GM12873 (cell line): ENCODE measurements at regions not wholly inside any gene's neighbourhood (a gene's known extent, or its start where the extent isn't known, plus 50 kb on each side); places are given as distances from the start of the nearest gene placed in this dataset.

Experiments used
- CTCF ChIP-seq: IDR thresholded peaks from 2 replicates; pipeline ENCODE4 v1.5.1; 2012; ENCODE audit warnings: low read depth, mild to moderate bottlenecking, moderate library complexity, low read length, control low read depth; ENCODE audit not compliant: insufficient read depth; ENCODE audit errors: missing control alignments

- no peak for TF ChIP-seq CTCF
These were observed 403.3 kb downstream of the SHANK2 start for GRCh38 chr11:70849031-70849430.

- no peak for TF ChIP-seq CTCF
These were observed 401.1 kb downstream of the SHANK2 start for GRCh38 chr11:70851308-70851707.

- TF ChIP-seq CTCF = no peak
These were observed 400.5 kb downstream of the SHANK2 start for GRCh38 chr11:70851907-70852306.

- no peak for TF ChIP-seq CTCF
These were observed 399.2 kb downstream of the SHANK2 start for GRCh38 chr11:70853068-70853769.

GRCh38 chr11:70853770-70854108 is 398.6 kb downstream of the SHANK2 start:
- TF ChIP-seq CTCF = no peak

GRCh38 chr11:70854201-70854600 is 398.2 kb downstream of the SHANK2 start:
- TF ChIP-seq CTCF = no peak

GRCh38 chr11:70854901-70855556 is 397.3 kb downstream of the SHANK2 start:
- no peak for TF ChIP-seq CTCF
